ENCODE measurements at regions not wholly inside any gene's neighbourhood (a gene's known extent, or its start where the extent isn't known, plus 50 kb on each side); places are given as distances from the start of the nearest gene placed in this dataset.
"Not testable (repeated sequence)": the region's sequence is repeated elsewhere in the genome, so short reads cannot be mapped to it uniquely, and the experiment has no call there.

DNA sequence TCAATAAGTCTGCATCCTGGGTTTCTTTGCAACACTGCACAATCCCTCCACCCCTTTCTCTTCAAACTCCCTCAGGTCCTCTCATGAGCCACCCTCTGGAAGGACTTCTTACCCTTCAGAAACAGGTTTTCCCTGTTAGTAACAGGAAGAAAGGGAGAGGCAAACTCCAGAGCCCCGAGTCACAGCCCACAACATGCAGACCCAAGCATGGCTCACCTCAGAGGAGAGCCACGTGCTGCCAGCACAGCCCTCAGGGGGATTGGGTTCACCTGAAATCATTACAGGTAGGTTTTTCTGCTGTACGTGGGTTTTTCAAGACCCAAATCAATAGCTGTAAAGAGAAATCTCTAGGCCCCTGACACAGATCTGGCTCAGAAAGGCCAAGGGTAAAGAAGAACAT is 359.7 kb upstream of the ATP10A start:
- Histone ChIP-seq H3K36me3 (replicated peaks) (no peaks in the 10 kb centered on the region), H3K9me3 (no peaks in the 10 kb centered on the region), H3K4me3 (no peak overlapping the region), H3K4me1 (no peaks in the 10 kb centered on the region), H3K27me3 (ENCODE audit: low read depth) (no peaks in the 10 kb centered on the region)
- in situ Hi-C loops (cut with MboI; ENCODE audit: low sequenced_read_pairs) = no loop called here
- no peak for DNase-seq (ENCODE audit: low spot score in 2 of 2)

GRCh38 chr15:26217043-26217442 is 353.9 kb upstream of the ATP10A start:
- H3K4me3 ChIP-seq; H3K27me3 ChIP-seq (ENCODE audit: low read depth); H3K36me3 ChIP-seq (replicated peaks); in situ Hi-C loops (cut with MboI; ENCODE audit: low sequenced_read_pairs); DNase-seq (ENCODE audit: low spot score in 2 of 2); H3K4me1 ChIP-seq; H3K9me3 ChIP-seq: not testable (repeated sequence)

- H3K36me3 ChIP-seq (replicated peaks) = no peaks in the 10 kb centered on the region
- DNase-seq (ENCODE audit: low spot score in 2 of 2) = no peak
- in situ Hi-C loops (cut with MboI; ENCODE audit: low sequenced_read_pairs) = no loop called here
- no peaks in the 10 kb centered on the region for H3K27me3 ChIP-seq (ENCODE audit: low read depth)
- no peaks in the 10 kb centered on the region for H3K9me3 ChIP-seq
- no peaks in the 10 kb centered on the region for H3K4me1 ChIP-seq
- no peak overlapping the region for H3K4me3 ChIP-seq
Measured at GRCh38 chr15:26214290-26214689, 351.2 kb upstream of the ATP10A start.

DNA sequence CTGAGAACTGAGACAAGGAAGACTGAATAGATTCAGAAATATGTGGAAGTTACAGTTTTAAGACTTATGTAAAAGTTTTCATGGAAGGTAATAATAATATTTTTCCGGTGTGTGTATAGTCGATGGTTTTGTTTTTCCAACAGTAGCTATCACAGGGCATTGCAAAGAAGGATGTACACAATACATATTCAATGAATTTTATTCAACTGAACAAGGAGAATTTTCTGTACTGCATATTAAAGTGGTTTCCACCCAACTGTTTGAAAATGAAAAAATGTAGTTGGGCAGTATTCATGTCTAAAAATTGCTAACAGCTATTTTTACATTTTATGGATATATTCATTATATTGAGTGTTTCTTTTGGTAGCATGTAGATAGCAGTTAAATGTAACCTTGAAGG is 350.3 kb upstream of the ATP10A start:
- H3K9me3 ChIP-seq = no peaks in the 10 kb centered on the region
- no peak overlapping the region for H3K4me3 ChIP-seq
- in situ Hi-C loops (cut with MboI; ENCODE audit: low sequenced_read_pairs) = no loop called here
- DNase-seq (ENCODE audit: low spot score in 2 of 2) = no peak
- H3K27me3 ChIP-seq (ENCODE audit: low read depth) = no peaks in the 10 kb centered on the region
- H3K36me3 ChIP-seq (replicated peaks) = no peaks in the 10 kb centered on the region
- no peaks in the 10 kb centered on the region for H3K4me1 ChIP-seq

GRCh38 chr15:26212109-26212508 is 349.0 kb upstream of the ATP10A start:
- Histone ChIP-seq H3K4me1 (no peaks in the 10 kb centered on the region), H3K36me3 (replicated peaks) (no peaks in the 10 kb centered on the region), H3K27me3 (ENCODE audit: low read depth) (no peaks in the 10 kb centered on the region), H3K9me3 (no peaks in the 10 kb centered on the region), H3K4me3 (no peak overlapping the region)
- in situ Hi-C loops (cut with MboI; ENCODE audit: low sequenced_read_pairs) = no loop called here
- no peak for DNase-seq (ENCODE audit: low spot score in 2 of 2)

DNA sequence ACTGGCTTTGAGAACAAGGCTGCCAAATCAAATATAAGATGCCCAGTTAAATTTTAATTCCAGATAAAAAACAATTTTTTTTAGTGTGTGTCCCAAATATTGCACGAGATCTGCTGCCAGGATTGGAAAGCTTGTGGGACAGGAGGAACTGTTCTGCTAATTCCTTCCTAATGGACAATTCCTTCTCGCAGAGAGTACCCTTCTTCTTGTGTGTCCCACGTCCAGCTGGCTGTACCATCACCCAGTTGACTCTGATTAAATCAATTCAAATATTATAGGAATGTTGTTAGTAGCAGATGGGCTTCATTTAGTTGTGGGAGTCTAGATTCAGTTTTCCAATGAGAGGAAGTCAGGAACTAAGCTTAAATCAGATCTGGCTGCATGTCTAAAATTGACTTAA is 347.9 kb upstream of the ATP10A start:
- Histone ChIP-seq H3K9me3 (no peaks in the 10 kb centered on the region), H3K36me3 (replicated peaks) (no peaks in the 10 kb centered on the region), H3K4me3 (no peak overlapping the region), H3K4me1 (no peaks in the 10 kb centered on the region), H3K27me3 (ENCODE audit: low read depth) (no peaks in the 10 kb centered on the region)
- DNase-seq (ENCODE audit: low spot score in 2 of 2) = no peak
- in situ Hi-C loops (cut with MboI; ENCODE audit: low sequenced_read_pairs) = no loop called here

DNA sequence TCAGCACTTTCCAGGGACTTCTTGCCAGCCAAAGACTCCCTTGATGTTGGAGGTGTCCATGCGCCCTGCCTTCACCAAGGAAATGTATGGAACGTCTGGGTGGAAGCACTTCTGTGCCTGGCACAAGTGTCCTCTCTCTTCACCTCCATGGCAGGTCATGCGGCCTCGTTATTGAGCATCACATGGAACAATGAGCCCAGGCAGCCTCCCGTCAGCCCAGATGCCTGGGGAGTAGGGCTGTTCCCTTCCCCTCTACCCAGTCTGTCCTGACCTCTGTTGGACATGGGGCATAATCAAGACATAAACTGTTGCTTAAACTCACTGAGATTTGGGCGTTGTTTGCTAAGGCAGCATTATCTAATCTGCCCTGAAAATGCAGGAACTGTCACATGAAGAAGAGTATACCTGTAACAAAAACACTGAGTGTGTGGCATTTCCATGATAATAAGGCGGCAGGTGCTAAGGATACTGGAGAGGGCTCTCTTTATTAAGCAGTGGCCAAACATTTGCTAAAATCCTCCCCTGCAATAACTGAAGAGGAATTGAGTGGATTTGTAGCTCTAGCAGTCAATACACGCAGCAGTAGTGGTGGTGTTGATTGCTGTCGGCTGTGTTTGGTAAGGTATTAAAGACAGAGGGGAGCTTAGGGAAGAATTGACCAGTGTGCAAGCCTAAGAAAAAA is 338.2 kb upstream of the ATP10A start:
- H3K9me3 ChIP-seq = no peaks in the 10 kb centered on the region
- no peaks in the 10 kb centered on the region for H3K36me3 ChIP-seq (replicated peaks)
- DNase-seq (ENCODE audit: low spot score in 2 of 2) = no peak
- H3K4me3 ChIP-seq = no peak overlapping the region
- no peaks in the 10 kb centered on the region for H3K27me3 ChIP-seq (ENCODE audit: low read depth)
- H3K4me1 ChIP-seq = no peaks in the 10 kb centered on the region
- in situ Hi-C loops (cut with MboI; ENCODE audit: low sequenced_read_pairs) = no loop called here

DNA sequence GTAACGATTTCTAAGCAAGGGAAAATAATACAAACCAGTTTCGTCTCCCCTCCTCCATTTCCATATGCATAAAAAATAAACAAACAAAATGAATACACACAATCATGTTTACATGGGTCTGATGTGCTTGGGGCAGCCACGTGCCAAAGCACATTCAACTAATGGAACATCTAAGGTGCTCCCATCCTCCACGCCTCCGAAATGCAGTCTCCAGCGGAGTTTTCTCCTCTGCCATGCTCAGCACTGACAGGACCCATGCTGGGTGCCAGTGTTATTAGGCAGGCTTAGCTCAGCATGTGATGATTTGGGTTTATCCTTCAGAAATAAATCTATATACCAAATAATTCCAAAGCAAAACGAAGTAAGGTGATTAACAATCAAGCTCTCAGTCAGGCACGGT is 337.3 kb upstream of the ATP10A start:
- no peaks in the 10 kb centered on the region for H3K9me3 ChIP-seq
- H3K4me1 ChIP-seq = no peaks in the 10 kb centered on the region
- no peak for DNase-seq (ENCODE audit: low spot score in 2 of 2)
- in situ Hi-C loops (cut with MboI; ENCODE audit: low sequenced_read_pairs) = no loop called here
- no peaks in the 10 kb centered on the region for H3K36me3 ChIP-seq (replicated peaks)
- H3K27me3 ChIP-seq (ENCODE audit: low read depth) = no peaks in the 10 kb centered on the region
- H3K4me3 ChIP-seq = no peak overlapping the region

GRCh38 chr15:26197719-26198118 is 334.6 kb upstream of the ATP10A start:
- Histone ChIP-seq H3K36me3 (replicated peaks) (no peaks in the 10 kb centered on the region), H3K9me3 (no peaks in the 10 kb centered on the region), H3K4me3 (no peak overlapping the region), H3K27me3 (ENCODE audit: low read depth) (no peaks in the 10 kb centered on the region), H3K4me1 (no peaks in the 10 kb centered on the region)
- in situ Hi-C loops (cut with MboI; ENCODE audit: low sequenced_read_pairs) = no loop called here
- DNase-seq (ENCODE audit: low spot score in 2 of 2) = no peak

- in situ Hi-C loops (cut with MboI; ENCODE audit: low sequenced_read_pairs) = no loop called here
- H3K9me3 ChIP-seq = no peaks in the 10 kb centered on the region
- DNase-seq (ENCODE audit: low spot score in 2 of 2) = no peak
- H3K4me3 ChIP-seq = no peak overlapping the region
- no peaks in the 10 kb centered on the region for H3K27me3 ChIP-seq (ENCODE audit: low read depth)
- no peaks in the 10 kb centered on the region for H3K36me3 ChIP-seq (replicated peaks)
- no peaks in the 10 kb centered on the region for H3K4me1 ChIP-seq
Measured at GRCh38 chr15:26197060-26197459, 333.9 kb upstream of the ATP10A start.

DNA sequence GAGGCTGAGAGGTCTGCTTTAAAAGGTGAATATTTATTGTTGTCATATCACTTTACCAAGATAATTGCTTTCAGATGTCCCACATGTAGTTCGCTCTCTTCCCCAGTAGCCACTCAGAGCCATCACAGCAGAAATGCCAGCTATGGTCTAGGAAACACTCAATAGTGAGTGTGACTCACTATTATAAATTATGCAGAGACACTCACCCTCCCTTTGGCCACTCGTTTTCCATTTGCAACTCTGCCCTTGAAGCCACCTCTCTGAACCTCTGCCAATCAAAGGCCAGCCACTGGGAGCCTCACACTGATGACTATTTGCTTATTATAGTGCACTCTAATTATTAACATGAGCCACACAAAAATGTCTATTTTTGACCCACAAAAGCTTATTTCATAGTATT is 328.1 kb upstream of the ATP10A start:
- no peak for DNase-seq (ENCODE audit: low spot score in 2 of 2)
- in situ Hi-C loops (cut with MboI; ENCODE audit: low sequenced_read_pairs) = no loop called here
- H3K36me3 ChIP-seq (replicated peaks) = no peaks in the 10 kb centered on the region
- H3K9me3 ChIP-seq = no peaks in the 10 kb centered on the region
- H3K4me1 ChIP-seq = no peaks in the 10 kb centered on the region
- no peak overlapping the region for H3K4me3 ChIP-seq
- no peaks in the 10 kb centered on the region for H3K27me3 ChIP-seq (ENCODE audit: low read depth)

- H3K27me3 ChIP-seq (ENCODE audit: low read depth); in situ Hi-C loops (cut with MboI; ENCODE audit: low sequenced_read_pairs); H3K4me3 ChIP-seq; H3K4me1 ChIP-seq; H3K36me3 ChIP-seq (replicated peaks); H3K9me3 ChIP-seq; DNase-seq (ENCODE audit: low spot score in 2 of 2): not testable (repeated sequence)
Measured at GRCh38 chr15:26186138-26186537, 323.0 kb upstream of the ATP10A start.

- Histone ChIP-seq H3K4me3 (no peak overlapping the region), H3K4me1 (no peaks in the 10 kb centered on the region), H3K27me3 (ENCODE audit: low read depth) (no peaks in the 10 kb centered on the region; the same call in 1 of the 2 replicates), H3K36me3 (replicated peaks) (no peaks in the 10 kb centered on the region), H3K9me3 (no peaks in the 10 kb centered on the region)
- no peak for DNase-seq (ENCODE audit: low spot score in 2 of 2)
- in situ Hi-C loops (cut with MboI; ENCODE audit: low sequenced_read_pairs) = no loop called here
Measured at GRCh38 chr15:26182441-26182840, 319.3 kb upstream of the ATP10A start.

DNA sequence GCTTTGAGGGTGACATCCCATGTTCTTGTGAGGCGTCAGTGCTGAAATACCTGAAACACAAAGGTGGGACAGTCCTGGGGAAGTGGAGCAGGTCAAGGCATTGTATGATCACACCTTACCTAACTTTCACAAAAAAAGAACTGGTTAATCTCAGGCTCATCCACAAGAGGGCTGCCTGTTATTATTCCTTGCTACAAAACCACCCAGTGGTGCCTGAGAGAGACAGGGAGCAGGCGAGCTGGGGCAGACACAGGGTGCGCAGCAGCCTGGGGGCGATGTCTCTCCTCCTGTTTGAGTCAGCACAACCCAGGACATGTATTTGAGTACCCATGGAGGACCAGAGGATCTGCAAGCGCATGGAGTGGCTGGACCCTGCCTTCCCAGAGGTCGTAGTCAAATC is 316.8 kb upstream of the ATP10A start:
- Histone ChIP-seq H3K4me1 (no peaks in the 10 kb centered on the region), H3K36me3 (replicated peaks) (no peaks in the 10 kb centered on the region), H3K9me3 (no peaks in the 10 kb centered on the region), H3K4me3 (no peak overlapping the region), H3K27me3 (ENCODE audit: low read depth) (no peaks in the 10 kb centered on the region)
- peak; percentile 9 to 15 for DNase-seq (ENCODE audit: low spot score in 2 of 2)
- in situ Hi-C loops (cut with MboI; ENCODE audit: low sequenced_read_pairs) = no loop called here

DNA sequence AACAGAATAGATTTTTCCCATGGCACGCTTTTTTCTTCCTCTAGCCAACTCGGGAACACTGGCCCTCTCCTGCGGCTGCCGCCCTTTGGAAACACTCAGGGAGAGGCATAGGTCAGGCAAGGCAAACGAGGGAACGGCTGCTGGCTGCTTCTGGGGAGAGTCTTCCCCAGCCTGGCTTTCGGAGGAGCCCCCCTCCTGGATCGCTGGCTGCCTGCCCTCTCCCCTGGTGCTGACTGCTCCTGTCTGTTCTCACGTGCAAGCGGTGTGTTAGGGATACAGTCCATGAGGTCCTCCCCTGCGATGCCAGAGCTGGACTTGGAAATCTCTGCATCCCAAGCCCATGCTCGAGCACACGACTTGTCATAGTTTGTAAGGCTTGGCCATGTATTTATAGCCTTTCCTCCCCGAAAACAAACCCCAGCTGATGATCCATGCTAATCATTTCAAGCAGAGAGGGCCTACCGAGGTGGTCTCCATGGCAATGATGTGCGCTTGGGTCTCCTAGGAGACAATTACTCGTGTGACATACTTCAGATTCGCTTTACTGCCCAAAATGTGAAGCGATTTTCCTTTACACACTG is 315.6 kb upstream of the ATP10A start:
- no peaks in the 10 kb centered on the region for H3K9me3 ChIP-seq
- H3K27me3 ChIP-seq (ENCODE audit: low read depth) = no peaks in the 10 kb centered on the region
- H3K4me1 ChIP-seq = no peaks in the 10 kb centered on the region
- DNase-seq (ENCODE audit: low spot score in 2 of 2) = no peak
- no peak overlapping the region for H3K4me3 ChIP-seq
- H3K36me3 ChIP-seq (replicated peaks) = no peaks in the 10 kb centered on the region
- in situ Hi-C loops (cut with MboI; ENCODE audit: low sequenced_read_pairs) = no loop called here

All from HAP-1 (cell line).